Fibroblast of villous mesenchyme (primary cell): ENCODE measurements at regions not wholly inside any gene's neighbourhood (a gene's known extent, or its start where the extent isn't known, plus 50 kb on each side); places are given as distances from the start of the nearest gene placed in this dataset.

Source experiments
- DNase-seq: peaks from one replicate; pipeline ENCODE4 v3.0.0-alpha.2; 2010; ENCODE audit warnings: low read depth
- H3K4me3 ChIP-seq: 2 replicates; pipeline ENCODE4 v1.5.1; 2011; ENCODE audit warnings: low read depth, mild to moderate bottlenecking, low read length
- TF ChIP-seq, protein P1 (sequence below): IDR thresholded peaks from 2 replicates; pipeline ENCODE4 v1.5.1; 2012; ENCODE audit warnings: low read depth, mild to moderate bottlenecking, low read length; ENCODE audit not compliant: insufficient read depth

GRCh38 chr3:6540981-6541380, 319.9 kb upstream of the GRM7 start:
- TF ChIP-seq, protein P1, sequence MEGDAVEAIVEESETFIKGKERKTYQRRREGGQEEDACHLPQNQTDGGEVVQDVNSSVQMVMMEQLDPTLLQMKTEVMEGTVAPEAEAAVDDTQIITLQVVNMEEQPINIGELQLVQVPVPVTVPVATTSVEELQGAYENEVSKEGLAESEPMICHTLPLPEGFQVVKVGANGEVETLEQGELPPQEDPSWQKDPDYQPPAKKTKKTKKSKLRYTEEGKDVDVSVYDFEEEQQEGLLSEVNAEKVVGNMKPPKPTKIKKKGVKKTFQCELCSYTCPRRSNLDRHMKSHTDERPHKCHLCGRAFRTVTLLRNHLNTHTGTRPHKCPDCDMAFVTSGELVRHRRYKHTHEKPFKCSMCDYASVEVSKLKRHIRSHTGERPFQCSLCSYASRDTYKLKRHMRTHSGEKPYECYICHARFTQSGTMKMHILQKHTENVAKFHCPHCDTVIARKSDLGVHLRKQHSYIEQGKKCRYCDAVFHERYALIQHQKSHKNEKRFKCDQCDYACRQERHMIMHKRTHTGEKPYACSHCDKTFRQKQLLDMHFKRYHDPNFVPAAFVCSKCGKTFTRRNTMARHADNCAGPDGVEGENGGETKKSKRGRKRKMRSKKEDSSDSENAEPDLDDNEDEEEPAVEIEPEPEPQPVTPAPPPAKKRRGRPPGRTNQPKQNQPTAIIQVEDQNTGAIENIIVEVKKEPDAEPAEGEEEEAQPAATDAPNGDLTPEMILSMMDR = no peak
- H3K4me3 ChIP-seq = no peak overlapping the region
- no peak for DNase-seq

DNA sequence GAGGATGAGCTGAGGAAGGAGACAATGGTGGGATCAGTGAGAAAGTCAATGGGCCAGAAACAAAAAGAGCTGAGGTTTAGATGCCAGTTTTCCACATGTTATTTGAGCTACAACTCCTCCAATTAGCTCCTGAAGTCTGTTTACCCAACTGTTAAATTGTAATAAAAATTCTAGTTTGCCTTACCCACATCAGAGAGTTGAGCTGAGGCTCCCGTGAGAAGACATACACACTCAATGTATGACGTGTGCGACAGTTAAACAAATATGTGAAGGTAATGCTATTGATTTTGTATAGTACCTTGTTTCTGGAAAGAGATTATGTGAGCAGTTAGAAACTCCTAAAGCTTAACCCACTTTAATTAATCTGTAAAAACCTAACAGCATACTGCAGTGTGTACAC, 318.1 kb upstream of the GRM7 start:
- no peak overlapping the region for H3K4me3 ChIP-seq
- TF ChIP-seq, protein P1 = no peak
- DNase-seq = no peak

- DNase-seq = no peak
- TF ChIP-seq, protein P1 = no peak
- no peak overlapping the region for H3K4me3 ChIP-seq
Observed at GRCh38 chr3:6549296-6549695, 311.6 kb upstream of the GRM7 start.

- TF ChIP-seq, protein P1 = no peak
- H3K4me3 ChIP-seq = no peak overlapping the region
- DNase-seq = no peak
Observed at GRCh38 chr3:6551165-6551564, 309.8 kb upstream of the GRM7 start.

DNA sequence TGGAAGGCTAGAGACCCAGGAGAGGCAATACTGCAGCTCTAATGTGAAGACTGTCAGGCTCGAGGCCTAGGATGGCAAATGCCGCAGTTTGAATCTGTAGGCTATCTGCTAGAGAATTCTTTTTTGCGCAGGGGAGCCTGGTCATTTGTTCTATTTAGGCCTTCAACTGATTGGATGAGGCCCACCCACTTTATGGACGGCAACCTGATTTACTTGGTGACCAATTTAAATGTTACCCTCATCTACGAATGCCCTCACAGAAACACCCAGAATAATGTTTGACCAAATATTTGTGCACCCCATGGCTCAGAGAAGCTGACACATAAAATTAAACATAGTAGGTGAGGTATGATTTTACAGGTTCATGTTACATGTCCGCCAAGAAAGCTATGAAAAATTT, 300.7 kb upstream of the GRM7 start:
- no peak for DNase-seq
- no peak overlapping the region for H3K4me3 ChIP-seq
- TF ChIP-seq, protein P1 = no peak

DNA sequence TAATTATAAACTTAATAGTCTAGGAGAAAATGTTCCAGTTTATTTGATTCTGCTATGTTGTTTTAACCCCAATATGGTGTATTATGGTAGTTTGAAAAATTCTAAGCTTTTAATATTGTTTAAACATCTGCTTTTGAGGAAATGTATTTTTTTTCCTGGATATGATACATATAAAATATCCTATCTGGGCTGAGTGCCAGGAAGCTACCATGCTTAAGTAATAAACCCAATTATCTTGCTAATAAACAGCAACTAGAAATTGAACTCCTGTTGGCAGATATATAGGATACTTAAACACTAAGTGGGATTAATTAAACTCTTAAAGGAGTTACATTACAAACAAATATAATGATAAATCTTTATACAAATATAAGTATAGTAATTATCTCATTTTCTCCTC, 293.7 kb upstream of the GRM7 start:
- DNase-seq = no peak
- H3K4me3 ChIP-seq = no peak overlapping the region
- TF ChIP-seq, protein P1 = no peak

DNA sequence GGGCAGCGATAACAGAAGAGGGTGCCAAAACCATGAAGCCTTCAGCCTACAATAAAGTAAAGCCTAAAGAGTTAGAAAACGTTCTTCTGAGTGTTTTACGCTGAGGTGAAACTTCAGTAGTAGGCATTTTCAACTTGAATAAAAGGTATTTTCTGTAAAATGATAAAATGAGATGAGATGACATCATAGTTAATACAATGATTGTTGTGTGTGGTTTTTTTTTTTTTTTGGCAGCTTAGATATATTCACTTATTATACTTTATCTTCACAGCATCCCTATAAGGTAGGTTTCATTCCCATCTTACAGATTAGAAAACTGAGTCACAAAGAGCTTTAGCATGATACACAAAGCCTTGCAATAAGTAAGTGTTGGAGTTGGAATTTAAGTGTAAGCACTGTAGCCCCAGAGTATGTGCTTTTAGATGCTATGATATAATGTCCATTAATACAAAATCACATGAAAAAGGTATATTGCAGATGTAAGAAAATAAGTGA, 291.9 kb upstream of the GRM7 start:
- no peak for DNase-seq
- TF ChIP-seq, protein P1 = no peak
- H3K4me3 ChIP-seq = no peak overlapping the region
